Stimulated activated CD4-positive, alpha-beta T cell treated with anti-CD3 and anti-CD28 coated beads, TNF-alpha, amount 100 ng/mL, for 48 hours (primary cell): ENCODE measurements at regions not wholly inside any gene's neighbourhood (a gene's known extent, or its start where the extent isn't known, plus 50 kb on each side); places are given as distances from the start of the nearest gene placed in this dataset.

Source experiments
- DNase-seq, 3 donors: peaks; one replicate each; pipeline ENCODE4 v3.0.0-alpha.2; 2020; ENCODE audit warnings: low read depth in 3 of 3

DNA sequence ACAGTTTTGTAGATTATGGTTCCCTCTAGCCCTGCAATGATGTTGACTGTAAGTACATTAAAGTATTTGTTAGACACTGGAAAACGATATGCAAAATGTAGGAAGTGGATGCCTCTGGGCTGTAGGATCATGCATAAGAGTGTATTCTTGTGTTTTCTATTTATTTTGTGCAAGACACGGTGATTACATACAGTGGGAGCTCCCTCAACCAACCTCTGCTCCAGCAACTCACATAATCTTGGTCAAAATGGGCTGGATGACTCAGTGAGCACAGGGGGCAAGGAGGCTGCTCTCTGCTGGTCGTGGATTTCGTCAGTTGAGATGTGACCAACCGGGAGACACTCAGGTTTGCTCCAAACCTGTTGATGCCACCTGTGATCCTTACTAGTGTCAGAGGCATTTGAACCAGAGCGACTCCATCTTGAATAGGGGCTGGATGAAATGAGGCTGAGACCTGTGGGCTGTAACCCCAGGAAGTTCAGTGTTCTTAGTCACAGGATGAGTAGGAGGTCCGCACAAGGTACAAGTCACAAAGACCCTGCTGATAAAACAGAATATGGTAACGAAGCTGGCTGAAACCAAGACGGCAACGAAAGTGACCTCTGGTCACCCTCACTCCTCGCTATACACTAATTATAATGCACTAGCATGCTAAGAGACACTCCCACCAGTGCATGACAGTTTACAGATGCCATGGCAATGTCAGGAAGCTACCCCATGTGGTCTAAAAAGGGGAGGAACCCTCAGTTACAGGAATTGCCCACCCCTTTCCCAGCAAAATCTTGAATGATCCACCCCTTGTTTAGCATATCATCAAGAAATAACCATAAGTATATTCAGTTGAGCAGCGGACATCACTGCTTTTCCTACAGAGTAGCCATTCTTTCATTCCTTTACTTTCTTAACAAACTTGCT lies 56.4 kb upstream of the FAM20C start:
- DNase-seq: no peak

DNA sequence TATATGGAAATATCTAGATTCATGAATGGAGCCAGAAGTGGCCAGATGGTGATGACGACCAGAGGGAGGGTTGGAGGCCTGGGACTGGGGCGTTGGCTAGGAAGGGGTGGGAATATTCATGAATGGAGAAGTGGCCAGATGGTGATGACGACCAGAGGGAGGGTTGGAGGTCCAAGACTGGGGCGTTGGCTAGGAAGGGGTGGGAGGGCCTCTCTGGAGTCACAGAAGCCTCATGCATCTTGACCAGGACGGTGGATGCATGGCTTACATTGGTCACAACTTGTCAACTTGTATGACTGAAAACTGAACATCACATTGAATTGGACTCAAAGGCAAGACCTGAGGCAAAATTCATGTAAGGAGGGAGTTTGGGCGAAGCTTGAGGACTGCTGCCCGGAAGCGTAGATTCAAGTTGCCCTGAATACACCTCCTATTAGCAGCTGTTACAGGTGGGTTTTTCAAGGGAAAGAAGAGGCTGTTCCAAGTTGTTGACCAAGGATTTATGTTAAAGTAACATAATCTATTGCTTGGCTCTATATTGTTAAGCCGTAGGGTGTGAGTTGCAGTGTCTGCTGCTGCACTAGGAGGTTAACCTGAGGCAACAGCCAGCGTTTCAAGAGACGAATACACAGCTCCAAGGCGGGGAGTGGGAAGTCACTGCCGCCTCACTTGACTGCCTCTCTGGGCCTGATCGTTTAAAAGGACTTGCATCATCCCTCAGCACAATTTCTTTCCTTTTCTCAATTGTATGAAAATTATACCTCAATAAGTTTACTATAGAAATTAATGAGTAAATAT lies 55.1 kb upstream of the FAM20C start:
- no peak for DNase-seq

DNA sequence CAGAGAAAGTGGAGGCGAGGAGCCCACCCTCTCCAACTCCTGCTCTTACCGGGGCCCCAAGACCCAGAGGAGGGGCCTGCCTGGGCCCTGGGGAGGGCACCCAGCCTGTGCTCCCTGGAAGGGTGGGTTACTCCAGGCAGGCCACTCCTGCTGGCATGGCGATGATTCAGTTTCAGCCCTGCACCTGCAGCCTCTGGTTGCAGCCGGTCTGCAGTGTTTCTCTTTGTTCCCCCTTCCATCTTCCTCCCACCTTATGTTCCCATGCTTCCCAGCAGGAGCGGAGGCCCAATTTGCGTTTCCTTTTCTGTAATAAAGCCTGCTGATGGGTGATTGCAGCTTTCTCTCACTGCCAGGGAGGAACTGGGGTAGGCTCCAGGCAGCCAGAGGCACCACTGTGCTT lies 53.2 kb upstream of the FAM20C start:
- no peak for DNase-seq

DNA sequence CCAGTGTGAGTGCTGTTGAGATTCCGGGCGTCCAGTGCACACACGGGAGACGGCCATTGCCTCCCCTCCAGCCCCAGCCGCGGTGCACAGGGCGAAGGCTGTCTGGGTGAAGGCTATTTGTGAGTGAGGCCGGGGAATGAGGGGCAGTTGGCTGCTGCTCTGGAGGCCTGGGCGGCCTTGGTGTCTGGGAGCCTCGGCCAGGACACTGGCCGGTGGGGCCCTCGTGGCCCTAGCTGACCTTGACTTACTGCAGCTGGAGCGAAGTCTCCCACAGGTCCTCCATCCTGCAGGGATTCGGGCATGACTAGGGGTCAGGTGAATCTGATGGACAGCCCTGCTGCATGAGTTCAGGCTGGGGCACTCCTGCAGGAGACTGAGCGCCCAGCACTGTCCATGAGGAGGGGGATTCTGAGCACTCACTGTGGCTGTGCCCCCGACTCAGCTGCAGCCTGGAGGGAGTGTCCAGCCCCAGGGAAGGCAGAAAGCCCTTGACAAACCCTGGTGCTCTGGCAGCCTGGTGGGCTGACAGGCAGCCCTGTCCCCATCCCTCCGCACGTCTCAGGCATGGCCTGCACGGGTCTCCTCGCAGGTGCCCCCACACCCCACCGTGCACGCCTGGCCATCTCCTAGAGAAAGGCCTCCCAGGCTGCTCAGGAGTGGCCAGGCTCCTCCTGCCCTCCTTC lies 52.7 kb upstream of the FAM20C start:
- DNase-seq: no peak

DNA sequence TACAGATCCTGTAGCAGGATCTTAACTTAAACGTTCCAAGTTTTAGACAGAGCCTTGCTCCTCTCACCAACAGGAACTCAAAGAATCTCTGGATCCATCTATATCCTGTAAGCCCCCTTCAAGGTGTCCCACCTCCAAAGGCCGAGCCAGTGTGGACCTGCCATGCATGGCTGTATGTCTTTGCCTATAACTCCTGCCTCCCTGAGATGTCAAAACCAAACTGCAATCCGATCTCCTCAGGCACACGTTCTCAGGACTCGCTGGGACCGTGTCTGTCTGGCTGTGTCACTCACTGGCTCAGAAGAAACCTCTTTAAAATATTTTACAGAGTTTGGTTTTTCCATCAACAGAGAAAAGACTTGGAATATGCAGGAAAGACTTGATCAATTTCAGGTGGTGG lies 51.4 kb upstream of the FAM20C start:
- DNase-seq: no peak

DNA sequence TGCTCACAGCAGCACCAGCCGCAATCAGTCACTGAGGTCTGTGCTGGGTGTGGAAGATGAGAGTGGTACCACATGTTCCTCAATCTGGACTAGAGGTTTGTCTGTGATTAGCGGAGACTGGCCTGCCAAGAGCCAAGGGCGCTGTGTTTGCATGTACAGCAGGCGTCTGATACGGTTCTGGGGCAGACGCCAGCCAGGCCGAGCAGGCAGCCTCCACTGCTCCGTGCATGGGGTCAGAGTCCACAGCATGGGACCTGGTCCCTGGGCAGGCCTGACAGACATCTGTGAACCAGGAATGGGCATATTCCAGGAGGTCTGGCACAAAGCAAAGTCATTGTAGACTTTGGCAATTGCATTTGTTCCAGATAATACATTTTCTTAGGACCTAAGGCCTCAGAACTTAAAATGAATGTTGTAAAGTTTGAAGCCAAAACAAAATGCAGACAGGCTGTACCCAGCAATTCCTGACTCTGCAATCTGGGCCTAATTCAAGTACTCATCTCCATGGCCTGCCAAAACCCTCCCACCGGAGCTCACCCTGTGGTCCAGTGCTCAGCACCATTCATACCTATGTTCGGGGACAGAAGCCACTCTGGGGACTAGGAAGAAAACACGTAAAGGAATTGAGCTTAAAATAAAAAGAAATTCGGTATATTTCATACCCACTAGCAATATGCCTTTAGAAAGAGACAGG lies 50.0 kb upstream of the FAM20C start:
- DNase-seq: no peak
